ENCODE measurements at regions not wholly inside any gene's neighbourhood (a gene's known extent, or its start where the extent isn't known, plus 50 kb on each side); places are given as distances from the start of the nearest gene placed in this dataset.
"Not testable (repeated sequence)": the region's sequence is repeated elsewhere in the genome, so short reads cannot be mapped to it uniquely, and the experiment has no call there.

GRCh38 chrX:54615109-54615508 is 85.1 kb downstream of the GNL3L start:
- no peak for DNase-seq

- DNase-seq = no peak
Observed at GRCh38 chrX:54633641-54634040, 103.6 kb downstream of the GNL3L start.

GRCh38 chrX:54639018-54639345 is 109.0 kb downstream of the GNL3L start:
- no peak for DNase-seq

GRCh38 chrX:54639346-54640102 is 109.5 kb downstream of the GNL3L start:
- peak; percentile 93 for DNase-seq

GRCh38 chrX:54640103-54640690 is 110.2 kb downstream of the GNL3L start:
- peak; percentile 2 for DNase-seq

- peak; percentile 54 for DNase-seq
Observed at GRCh38 chrX:54640736-54641135, 110.7 kb downstream of the GNL3L start.

GRCh38 chrX:54641530-54641929 is 111.5 kb downstream of the GNL3L start:
- no peak for DNase-seq

GRCh38 chrX:54647607-54648006 is 117.6 kb downstream of the GNL3L start:
- not testable (repeated sequence) for DNase-seq

GRCh38 chrX:54659547-54659946 is 129.5 kb downstream of the GNL3L start:
- no peak for DNase-seq

- no peak for DNase-seq
Observed at GRCh38 chrX:54675762-54676161, 122.3 kb downstream of the ITIH6 start.

- DNase-seq = no peak
Observed at GRCh38 chrX:54695231-54695630, 102.8 kb downstream of the ITIH6 start.

- DNase-seq = no peak
Observed at GRCh38 chrX:54695816-54696487, 102.1 kb downstream of the ITIH6 start.

Data from renal pelvis (tissue), 1 donor.